Peyer's patch (tissue), 4 donors: ENCODE measurements at regions not wholly inside any gene's neighbourhood (a gene's known extent, or its start where the extent isn't known, plus 50 kb on each side); places are given as distances from the start of the nearest gene placed in this dataset.

Experiments used
- POLR2A ChIP-seq, 2 donors: fragments of 450-650 bp; IDR thresholded peaks; one replicate each; pipeline ENCODE4 v1.5.1; 2017; ENCODE audit warnings: antibody characterized with exemption in 2 of 2, mild to moderate bottlenecking in 2 of 2, moderate library complexity in 2 of 2
- TF ChIP-seq, protein P1 (sequence below), 6 experiments: fragments of 450-650 bp in 4 of 6; fragments of 200-600 bp in 2 of 6; sonication (generic) in 1 of 6; IDR thresholded peaks; one replicate each; pipeline ENCODE4 v1.5.1; 2017 to 2019; ENCODE audit warnings: antibody characterized with exemption in 6 of 6, mild to moderate bottlenecking in 3 of 6, moderate library complexity in 1 of 6

- no peak for TF ChIP-seq POLR2A (IDR thresholded peaks at IDR 0.05)
- TF ChIP-seq, protein P1, sequence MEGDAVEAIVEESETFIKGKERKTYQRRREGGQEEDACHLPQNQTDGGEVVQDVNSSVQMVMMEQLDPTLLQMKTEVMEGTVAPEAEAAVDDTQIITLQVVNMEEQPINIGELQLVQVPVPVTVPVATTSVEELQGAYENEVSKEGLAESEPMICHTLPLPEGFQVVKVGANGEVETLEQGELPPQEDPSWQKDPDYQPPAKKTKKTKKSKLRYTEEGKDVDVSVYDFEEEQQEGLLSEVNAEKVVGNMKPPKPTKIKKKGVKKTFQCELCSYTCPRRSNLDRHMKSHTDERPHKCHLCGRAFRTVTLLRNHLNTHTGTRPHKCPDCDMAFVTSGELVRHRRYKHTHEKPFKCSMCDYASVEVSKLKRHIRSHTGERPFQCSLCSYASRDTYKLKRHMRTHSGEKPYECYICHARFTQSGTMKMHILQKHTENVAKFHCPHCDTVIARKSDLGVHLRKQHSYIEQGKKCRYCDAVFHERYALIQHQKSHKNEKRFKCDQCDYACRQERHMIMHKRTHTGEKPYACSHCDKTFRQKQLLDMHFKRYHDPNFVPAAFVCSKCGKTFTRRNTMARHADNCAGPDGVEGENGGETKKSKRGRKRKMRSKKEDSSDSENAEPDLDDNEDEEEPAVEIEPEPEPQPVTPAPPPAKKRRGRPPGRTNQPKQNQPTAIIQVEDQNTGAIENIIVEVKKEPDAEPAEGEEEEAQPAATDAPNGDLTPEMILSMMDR (IDR thresholded peaks at IDR 0.05): no peak
Measured at GRCh38 chr1:188382851-188383250, 1554.1 kb downstream of the PLA2G4A start.
